Prostate gland (tissue), 2 donors: ENCODE measurements at regions not wholly inside any gene's neighbourhood (a gene's known extent, or its start where the extent isn't known, plus 50 kb on each side); places are given as distances from the start of the nearest gene placed in this dataset.

Source experiments
- POLR2AphosphoS5 ChIP-seq: sonication (generic); formaldehyde crosslinking; IDR thresholded peaks from one replicate; pipeline ENCODE4 v1.6.1; 2017; ENCODE audit warnings: antibody characterized with exemption
- TF ChIP-seq, protein P1 (sequence below), 4 experiments: fragments of 200-600 bp in 2 of 4; fragments of 450-650 bp in 2 of 4; sonication (generic) in 2 of 4; IDR thresholded peaks; 1 replicate in 3 of 4; 2 replicates in 1 of 4; pipeline ENCODE4 v1.5.1; 2016 to 2019; ENCODE audit warnings: antibody characterized with exemption in 4 of 4, mild to moderate bottlenecking in 2 of 4, moderate library complexity in 2 of 4

- TF ChIP-seq, protein P1, sequence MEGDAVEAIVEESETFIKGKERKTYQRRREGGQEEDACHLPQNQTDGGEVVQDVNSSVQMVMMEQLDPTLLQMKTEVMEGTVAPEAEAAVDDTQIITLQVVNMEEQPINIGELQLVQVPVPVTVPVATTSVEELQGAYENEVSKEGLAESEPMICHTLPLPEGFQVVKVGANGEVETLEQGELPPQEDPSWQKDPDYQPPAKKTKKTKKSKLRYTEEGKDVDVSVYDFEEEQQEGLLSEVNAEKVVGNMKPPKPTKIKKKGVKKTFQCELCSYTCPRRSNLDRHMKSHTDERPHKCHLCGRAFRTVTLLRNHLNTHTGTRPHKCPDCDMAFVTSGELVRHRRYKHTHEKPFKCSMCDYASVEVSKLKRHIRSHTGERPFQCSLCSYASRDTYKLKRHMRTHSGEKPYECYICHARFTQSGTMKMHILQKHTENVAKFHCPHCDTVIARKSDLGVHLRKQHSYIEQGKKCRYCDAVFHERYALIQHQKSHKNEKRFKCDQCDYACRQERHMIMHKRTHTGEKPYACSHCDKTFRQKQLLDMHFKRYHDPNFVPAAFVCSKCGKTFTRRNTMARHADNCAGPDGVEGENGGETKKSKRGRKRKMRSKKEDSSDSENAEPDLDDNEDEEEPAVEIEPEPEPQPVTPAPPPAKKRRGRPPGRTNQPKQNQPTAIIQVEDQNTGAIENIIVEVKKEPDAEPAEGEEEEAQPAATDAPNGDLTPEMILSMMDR (IDR thresholded peaks at IDR 0.05), result no peak
- TF ChIP-seq POLR2AphosphoS5, result no peak
Measured at GRCh38 chr1:98002288-98002687, 81.5 kb upstream of the DPYD start.
